H54 (cell line): ENCODE measurements at regions not wholly inside any gene's neighbourhood (a gene's known extent, or its start where the extent isn't known, plus 50 kb on each side); places are given as distances from the start of the nearest gene placed in this dataset.
"Not testable (repeated sequence)": the region's sequence is repeated elsewhere in the genome, so short reads cannot be mapped to it uniquely, and the experiment has no call there.

Source experiments
- DNase-seq: peaks from one replicate; pipeline ENCODE4 v3.0.0; 2011; ENCODE audit warnings: low spot score, mixed read lengths; ENCODE audit not compliant: insufficient read length
- FAIRE-seq: peaks from 3 replicates; lab custom pipeline; 2011; peaks lifted over from hg19 to GRCh38; lab: Jason Lieb, UNC
- POLR2A ChIP-seq: IDR thresholded peaks from 2 replicates; pipeline ENCODE4 v1.6.1; 2011; ENCODE audit warnings: low read depth, mild to moderate bottlenecking, low read length

GRCh38 chr12:116687888-116688287 lies 50.0 kb downstream of the SPRING1 start:
- FAIRE-seq, result peak; percentile 53
- TF ChIP-seq POLR2A, result no peak
- DNase-seq, result peak; percentile 61

DNA sequence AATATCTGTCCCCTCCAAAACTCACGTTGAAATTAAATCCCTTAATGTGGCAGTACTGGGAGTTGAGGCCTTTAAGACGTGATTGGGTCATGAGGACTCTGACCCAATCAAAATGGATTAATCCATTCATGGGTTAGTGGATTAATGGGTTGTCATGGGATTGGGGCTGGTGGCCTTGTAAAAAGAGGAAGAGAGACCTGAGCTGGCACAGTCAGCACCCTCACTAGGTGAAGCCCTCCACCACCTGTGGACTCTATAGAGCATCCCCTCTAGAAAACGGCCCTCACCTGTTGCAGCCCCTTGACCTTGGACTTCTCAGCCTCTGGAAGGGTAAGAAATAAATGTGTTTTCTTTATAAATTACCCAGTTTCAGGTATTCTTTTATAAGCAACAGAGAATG lies 53.0 kb downstream of the SPRING1 start:
- DNase-seq (no peak), FAIRE-seq (no peak)
- no peak for TF ChIP-seq POLR2A

- DNase-seq (no peak), FAIRE-seq (no peak)
- no peak for TF ChIP-seq POLR2A
Measured at GRCh38 chr12:116677202-116677661, 60.6 kb downstream of the SPRING1 start.

DNA sequence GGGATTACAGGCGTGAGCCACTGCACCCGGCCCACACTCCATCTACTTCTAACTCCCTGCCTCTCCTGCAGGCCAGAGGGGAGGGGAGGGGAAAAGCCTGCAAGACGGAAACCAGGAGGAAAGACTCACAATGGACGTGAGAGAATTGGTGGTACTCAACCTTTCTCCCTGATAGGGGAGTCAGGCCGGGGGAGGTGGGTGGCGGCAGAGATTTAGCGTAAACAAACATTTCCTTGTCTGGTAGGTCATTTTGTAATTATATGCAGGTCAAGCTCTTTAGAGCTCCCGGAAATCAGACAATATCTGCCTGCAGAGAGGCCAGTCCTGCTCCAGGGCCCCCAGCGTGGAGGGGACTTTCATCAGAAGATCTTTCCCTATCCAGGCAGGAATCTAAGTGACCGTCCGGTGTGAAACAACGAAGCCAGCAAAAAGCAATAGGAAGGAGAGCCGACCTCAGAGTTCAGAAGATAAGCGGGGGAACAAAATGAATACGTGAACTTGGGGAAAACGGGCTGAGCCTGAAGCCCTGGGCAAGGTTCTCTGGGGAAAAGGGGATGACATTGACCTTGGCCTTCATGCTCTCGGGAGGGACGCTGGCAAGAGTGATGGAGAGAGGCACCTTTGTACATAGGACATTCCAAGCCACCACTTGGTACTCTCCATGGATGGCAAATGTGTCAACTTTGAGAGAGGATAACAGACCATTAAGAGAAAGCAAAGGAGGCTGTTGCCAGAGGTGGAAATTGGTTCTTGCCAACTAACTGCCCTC lies 62.3 kb downstream of the SPRING1 start:
- no peak for TF ChIP-seq POLR2A
- DNase-seq (no peak), FAIRE-seq (no peak)

- TF ChIP-seq POLR2A, result no peak
- DNase-seq, result no peak
- FAIRE-seq, result no peak
Measured at GRCh38 chr12:116674643-116675183, 63.2 kb downstream of the SPRING1 start.

DNA sequence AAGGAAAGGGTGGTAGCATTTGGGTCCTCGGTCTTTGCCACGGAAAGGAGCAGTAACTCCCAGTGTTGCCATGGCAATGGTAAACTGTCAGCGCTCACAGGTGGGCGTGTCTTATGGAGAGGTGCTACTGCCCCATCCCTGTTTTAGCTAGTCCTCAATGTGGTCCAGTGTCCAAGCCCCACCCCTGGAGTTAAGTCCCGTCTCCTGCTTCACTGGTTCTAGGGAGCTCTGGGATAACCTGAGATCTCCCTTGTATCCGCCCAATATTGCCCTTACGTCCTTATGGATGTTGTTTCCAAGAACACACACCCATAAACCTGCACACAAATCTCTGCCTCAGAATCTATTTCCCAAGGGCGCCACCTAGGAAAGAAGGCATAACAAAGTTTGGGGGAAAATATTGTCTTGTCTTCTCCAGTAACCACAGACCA lies 64.2 kb downstream of the SPRING1 start:
- DNase-seq (no peak), FAIRE-seq (no peak)
- no peak for TF ChIP-seq POLR2A

DNA sequence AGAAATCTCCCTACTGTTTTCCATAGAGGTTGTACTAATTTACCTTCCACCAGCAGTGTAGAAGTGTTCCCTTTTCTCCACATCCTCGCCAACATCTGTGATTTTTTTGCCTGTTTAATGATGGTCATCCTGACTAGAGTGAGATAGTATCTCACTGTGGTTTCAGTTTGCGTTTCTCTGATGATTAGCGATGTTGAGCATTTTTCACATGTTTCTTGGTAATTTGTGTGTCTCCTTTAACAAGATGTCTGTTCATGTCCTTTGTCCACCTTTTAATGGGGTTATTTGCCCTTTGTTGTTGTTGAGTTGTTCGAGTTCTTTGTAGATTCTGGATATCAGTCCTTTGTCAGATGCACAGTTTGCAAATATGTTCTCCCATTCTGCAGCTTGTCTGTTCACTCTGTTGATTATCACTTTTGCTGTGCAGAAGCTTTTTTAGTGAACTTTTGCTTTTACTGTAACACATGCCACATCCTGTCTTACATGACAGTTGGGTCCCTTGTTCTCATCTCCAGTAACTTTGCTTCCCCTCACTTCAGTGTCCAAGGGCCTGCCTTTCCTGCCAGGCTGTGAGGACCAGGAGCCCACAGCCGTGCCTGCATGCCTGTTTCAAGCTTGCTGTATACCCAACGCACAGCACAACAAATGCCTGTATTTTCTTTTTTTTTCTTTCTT lies 64.9 kb downstream of the SPRING1 start:
- DNase-seq (no peak), FAIRE-seq (no peak)
- TF ChIP-seq POLR2A, result no peak

- no peak for FAIRE-seq
- TF ChIP-seq POLR2A, result no peak
- DNase-seq, result no peak
Measured at GRCh38 chr12:116672010-116672409, 65.9 kb downstream of the SPRING1 start.

GRCh38 chr12:116670859-116671258 lies 67.0 kb downstream of the SPRING1 start:
- FAIRE-seq, result no peak

GRCh38 chr12:116667752-116668151 lies 70.1 kb downstream of the SPRING1 start:
- FAIRE-seq (no peak), DNase-seq (no peak)
- TF ChIP-seq POLR2A, result no peak

More at GRCh38 chr12:116670859-116671258, 67.0 kb downstream of the SPRING1 start:
- no peak for DNase-seq
- TF ChIP-seq POLR2A, result no peak

DNA sequence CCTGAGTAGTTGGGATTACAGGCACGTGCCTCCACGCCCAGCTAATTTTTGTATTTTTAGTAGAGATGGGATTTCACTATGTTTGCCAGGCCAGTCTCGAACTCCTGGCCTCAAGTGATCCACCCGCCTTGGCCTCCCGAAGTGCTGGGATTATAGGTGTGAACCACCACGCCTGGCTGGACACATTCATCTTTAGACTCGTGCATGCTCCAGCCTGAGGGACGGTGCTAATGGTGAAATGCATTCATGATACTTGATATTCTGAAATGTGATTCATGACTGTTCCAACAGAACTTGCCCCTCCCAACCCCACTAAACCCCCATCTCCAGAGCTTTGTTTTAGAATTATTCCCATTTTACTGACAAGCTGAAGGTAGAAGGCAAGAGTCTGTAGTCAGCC lies 71.0 kb downstream of the SPRING1 start:
- DNase-seq, FAIRE-seq: not testable (repeated sequence)

DNA sequence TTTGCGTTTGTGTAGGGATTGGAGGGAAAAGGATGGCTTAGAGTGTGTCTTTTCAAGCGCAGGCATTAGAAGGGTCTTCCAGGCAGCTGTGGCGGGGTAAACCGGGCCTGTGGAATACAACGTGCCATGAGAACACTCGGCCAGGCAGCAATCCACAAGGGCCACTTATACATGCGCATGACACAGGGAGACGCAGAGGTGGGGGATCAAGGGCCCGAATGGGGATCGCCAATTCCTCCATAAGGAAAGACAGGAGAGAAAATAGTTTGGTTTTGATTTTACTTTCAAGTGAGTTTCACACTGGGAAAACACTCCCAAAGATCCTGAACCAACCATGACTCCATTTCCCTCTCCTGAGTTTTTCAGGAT lies 71.6 kb downstream of the SPRING1 start:
- TF ChIP-seq POLR2A, result no peak
- DNase-seq (no peak), FAIRE-seq (no peak)

DNA sequence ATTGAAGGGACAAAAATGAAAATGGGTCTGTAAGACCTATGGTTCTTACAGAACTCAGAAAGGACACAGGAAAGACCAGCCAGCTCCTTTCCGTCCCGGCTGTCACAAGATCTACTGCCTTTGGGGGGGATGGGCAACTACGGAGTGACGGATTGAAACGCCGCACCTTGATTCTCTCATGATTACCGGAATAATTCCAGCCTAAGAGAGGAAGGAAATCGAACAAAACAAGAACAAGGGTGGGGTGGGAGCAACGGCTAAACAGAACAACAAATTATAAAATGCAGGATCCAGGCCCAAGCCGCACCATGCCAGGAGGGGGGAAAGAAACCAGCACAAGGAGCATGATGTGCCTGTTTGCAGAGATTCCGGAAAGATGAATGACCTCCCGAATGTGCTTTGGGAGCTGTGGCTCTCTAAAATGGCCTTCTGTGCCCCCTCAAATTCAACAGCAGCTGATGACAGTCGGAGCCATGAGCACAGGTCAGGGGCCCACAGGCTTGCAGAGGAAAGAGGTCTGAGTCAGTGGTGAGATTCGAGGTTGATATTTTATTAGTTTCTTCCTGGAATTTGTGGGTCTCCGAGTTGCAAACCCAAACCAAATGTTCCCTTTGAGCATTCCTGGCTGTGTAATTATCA lies 72.1 kb downstream of the SPRING1 start:
- no peak for TF ChIP-seq POLR2A
- FAIRE-seq, result no peak
- DNase-seq, result no peak

- DNase-seq (no peak), FAIRE-seq (no peak)
- TF ChIP-seq POLR2A, result no peak
Measured at GRCh38 chr12:116664085-116664484, 73.8 kb downstream of the SPRING1 start.

DNA sequence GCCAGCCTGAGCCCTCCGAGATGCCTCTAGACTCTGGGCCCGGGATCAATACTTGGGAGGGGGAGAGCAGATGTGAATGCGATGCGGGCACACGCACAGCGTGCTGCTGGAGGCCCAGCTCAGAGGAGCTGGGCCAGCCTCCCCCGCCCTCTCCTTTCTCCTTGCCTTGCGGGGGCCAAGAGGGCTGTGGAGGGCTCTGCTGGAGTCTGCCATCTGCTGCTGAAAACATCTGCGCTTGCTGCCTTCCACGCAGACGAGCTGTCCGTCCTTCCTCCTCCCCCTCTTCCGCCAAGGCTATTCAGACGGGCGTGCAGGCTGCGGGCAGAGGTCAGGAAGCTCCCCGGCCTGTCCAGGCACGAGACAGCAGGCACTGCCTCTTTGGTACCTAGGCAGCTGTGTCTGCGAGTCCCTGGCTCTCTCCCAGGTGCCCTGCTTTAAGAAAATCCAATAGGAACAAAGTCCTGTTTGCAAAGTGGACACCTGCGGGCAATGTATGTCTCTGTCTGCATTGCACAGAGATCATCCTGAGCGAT lies 75.2 kb downstream of the SPRING1 start:
- no peak for FAIRE-seq
- no peak for DNase-seq
- no peak for TF ChIP-seq POLR2A
